GM12873 (cell line): ENCODE measurements at regions not wholly inside any gene's neighbourhood (a gene's known extent, or its start where the extent isn't known, plus 50 kb on each side); places are given as distances from the start of the nearest gene placed in this dataset.

ENCODE experiments used
- CTCF ChIP-seq: IDR thresholded peaks from 2 replicates; pipeline ENCODE4 v1.5.1; 2012; ENCODE audit warnings: low read depth, mild to moderate bottlenecking, moderate library complexity, low read length, control low read depth; ENCODE audit not compliant: insufficient read depth; ENCODE audit errors: missing control alignments

- no peak for TF ChIP-seq CTCF
These were observed 96.1 kb upstream of the RASGRP1 start for GRCh38 chr15:38660738-38661137.

DNA sequence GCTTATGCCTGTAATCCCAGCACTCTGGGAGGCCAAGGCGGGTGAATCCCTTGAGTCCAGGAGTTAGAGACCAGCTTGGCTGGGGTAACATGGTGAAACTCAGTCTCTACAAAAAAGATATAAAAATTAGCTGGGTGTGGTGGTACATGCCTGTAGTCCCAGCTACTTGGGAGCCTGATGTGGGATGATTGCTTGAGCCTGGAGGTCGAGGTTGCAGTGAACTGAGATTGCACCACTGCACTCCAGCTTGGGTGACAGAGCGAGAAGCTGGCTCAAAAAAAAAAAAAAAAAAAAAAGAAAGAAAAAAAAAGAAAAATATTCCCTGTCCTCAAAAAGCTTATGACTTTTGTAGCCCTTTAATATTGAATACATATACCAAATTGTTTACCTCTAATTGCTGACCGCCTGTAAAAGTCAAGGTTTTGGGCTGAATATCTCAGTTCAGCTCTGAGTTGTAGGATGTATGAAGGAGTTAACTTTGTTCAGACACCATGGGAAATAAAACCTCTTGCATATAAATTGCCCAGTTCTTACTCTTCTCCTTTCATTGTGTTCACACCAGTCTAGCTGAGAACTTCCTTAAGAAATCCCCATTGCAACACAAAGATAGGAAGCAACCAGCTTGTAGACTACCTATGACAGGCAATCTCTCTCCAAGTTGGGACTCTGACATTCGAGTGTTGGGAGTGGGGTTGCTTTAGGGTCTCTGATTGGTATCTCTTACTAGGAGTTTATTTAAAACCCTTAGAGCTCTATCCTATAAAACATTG, 97.6 kb upstream of the RASGRP1 start:
- TF ChIP-seq CTCF = no peak

- no peak for TF ChIP-seq CTCF
These were observed 98.2 kb upstream of the RASGRP1 start for GRCh38 chr15:38662805-38663204.

GRCh38 chr15:38665586-38666305, 101.1 kb upstream of the RASGRP1 start:
- TF ChIP-seq CTCF = no peak

DNA sequence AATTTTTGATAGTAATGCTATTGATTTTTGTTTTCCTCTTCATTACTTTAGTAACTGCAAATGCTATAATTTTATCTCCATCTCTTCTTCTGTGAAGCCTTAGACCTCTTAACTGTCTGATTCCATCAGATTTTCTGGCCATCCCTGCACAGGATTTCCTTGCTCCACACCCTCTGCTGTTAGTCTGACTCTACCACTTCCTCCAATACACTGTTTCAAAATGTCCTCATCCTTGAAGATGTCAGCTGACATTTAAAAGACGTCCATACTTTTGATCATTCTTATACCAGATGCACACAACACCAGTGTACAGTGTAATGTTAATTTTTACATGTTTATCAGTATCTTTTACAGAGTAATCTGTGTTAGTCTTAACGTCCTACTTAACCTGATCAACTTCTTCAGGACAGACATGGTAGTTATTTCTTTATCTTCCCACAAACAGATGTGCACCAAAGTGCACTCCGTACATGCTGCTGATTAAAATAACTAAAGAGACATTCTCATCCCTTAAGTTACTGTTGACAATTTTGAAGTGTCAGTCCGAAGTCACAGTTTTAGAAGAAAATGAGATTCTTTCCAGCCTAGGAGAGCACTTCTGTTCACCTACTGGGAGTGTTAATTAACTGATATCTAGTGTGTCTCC, 102.4 kb upstream of the RASGRP1 start:
- TF ChIP-seq CTCF = no peak

- no peak for TF ChIP-seq CTCF
These were observed 103.6 kb upstream of the RASGRP1 start for GRCh38 chr15:38667890-38668850.

GRCh38 chr15:38668898-38669391, 104.3 kb upstream of the RASGRP1 start:
- TF ChIP-seq CTCF = no peak
